Esophagus muscularis mucosa (tissue), 4 donors: ENCODE measurements at regions not wholly inside any gene's neighbourhood (a gene's known extent, or its start where the extent isn't known, plus 50 kb on each side); places are given as distances from the start of the nearest gene placed in this dataset.

ENCODE experiments used
- EP300 ChIP-seq: sonication (generic); formaldehyde crosslinking; IDR thresholded peaks from one replicate; pipeline ENCODE4 v1.6.1; 2017; ENCODE audit warnings: antibody characterized with exemption
- POLR2A ChIP-seq: fragments of 450-650 bp; IDR thresholded peaks from one replicate; pipeline ENCODE4 v1.6.1; 2017; ENCODE audit warnings: antibody characterized with exemption, moderate library complexity, mild to moderate bottlenecking, low read depth
- TF ChIP-seq, protein P1 (sequence below), 3 experiments: fragments of 200-600 bp in 2 of 3; fragments of 450-650 bp in 1 of 3; sonication (generic) in 2 of 3; IDR thresholded peaks; one replicate each; pipeline ENCODE4 v1.5.1; 2017 to 2019; ENCODE audit warnings: antibody characterized with exemption in 3 of 3, mild to moderate bottlenecking in 2 of 3, moderate library complexity in 1 of 3

DNA sequence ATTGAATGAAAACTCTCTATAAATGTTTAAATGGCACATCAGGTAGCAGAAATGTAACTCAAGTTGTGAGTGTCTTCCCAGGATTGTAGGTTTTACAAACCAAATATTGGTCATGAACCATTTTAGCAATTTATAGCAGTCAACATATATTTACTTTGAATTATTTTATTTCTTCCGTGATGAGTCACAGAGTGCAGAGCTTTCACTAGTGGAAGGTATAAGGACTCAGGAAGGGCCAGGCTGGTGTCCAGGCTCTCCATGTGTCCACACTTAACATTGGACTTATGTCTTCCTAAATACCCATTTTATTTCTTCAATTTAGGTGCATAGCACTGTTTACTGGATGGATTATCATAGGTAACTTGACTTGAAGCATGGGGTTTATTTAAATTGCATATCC lies 120.9 kb downstream of the OLIG3 start:
- no peak for TF ChIP-seq EP300
- TF ChIP-seq, protein P1, sequence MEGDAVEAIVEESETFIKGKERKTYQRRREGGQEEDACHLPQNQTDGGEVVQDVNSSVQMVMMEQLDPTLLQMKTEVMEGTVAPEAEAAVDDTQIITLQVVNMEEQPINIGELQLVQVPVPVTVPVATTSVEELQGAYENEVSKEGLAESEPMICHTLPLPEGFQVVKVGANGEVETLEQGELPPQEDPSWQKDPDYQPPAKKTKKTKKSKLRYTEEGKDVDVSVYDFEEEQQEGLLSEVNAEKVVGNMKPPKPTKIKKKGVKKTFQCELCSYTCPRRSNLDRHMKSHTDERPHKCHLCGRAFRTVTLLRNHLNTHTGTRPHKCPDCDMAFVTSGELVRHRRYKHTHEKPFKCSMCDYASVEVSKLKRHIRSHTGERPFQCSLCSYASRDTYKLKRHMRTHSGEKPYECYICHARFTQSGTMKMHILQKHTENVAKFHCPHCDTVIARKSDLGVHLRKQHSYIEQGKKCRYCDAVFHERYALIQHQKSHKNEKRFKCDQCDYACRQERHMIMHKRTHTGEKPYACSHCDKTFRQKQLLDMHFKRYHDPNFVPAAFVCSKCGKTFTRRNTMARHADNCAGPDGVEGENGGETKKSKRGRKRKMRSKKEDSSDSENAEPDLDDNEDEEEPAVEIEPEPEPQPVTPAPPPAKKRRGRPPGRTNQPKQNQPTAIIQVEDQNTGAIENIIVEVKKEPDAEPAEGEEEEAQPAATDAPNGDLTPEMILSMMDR (IDR thresholded peaks at IDR 0.05) = no peak
- no peak for TF ChIP-seq POLR2A
